ENCODE measurements at regions not wholly inside any gene's neighbourhood (a gene's known extent, or its start where the extent isn't known, plus 50 kb on each side); places are given as distances from the start of the nearest gene placed in this dataset.

GRCh38 chr1:108047085-108047484 is 82.1 kb upstream of the VAV3 start:
- no peak for FAIRE-seq
- H2BK20ac ChIP-seq (ENCODE audit: low read length), result no peak overlapping the region
- no peaks in the 10 kb centered on the region for H3K79me1 ChIP-seq (ENCODE audit: low read depth, low read length)
- no peak overlapping the region for H3K56ac ChIP-seq (replicated peaks; ENCODE audit: insufficient read length, low read depth, low read length)
- H4K5ac ChIP-seq (ENCODE audit: insufficient read length, low read depth, low read length), result no peak overlapping the region
- H2BK15ac ChIP-seq (ENCODE audit: low read length), result no peak overlapping the region
- no peak overlapping the region for H2BK12ac ChIP-seq (ENCODE audit: low read depth, low read length)
- no peaks in the 10 kb centered on the region; the same call in 1 of the 2 replicates for H3K23me2 ChIP-seq (ENCODE audit: low read depth, low read length)
- H3K14ac ChIP-seq (ENCODE audit: insufficient read length), result no peak overlapping the region
- no peak overlapping the region for H2AFZ ChIP-seq (ENCODE audit: low read length)
- no peak overlapping the region for H3K4me3 ChIP-seq (ENCODE audit: extremely low read depth in 1 of 4, insufficient read depth in 2 of 4, low read depth in 3 of 4, low read length in 4 of 4)
- H3K4me1 ChIP-seq (replicated peaks in 1 of 4; ENCODE audit: control insufficient read depth in 3 of 4, insufficient read depth in 4 of 4, low read length in 3 of 4), result peaks cover 2 to 18% (median 11%) of the 10 kb centered on the region in 4 experiments; a peak in 6 of 7 replicates
- no peak overlapping the region; the same call in 1 of the 2 replicates for H2AK5ac ChIP-seq (ENCODE audit: low read depth, low read length)
- DNase-seq (ENCODE audit: low read depth in 1 of 2, low spot score in 2 of 2), result no peak
- no peak overlapping the region for H3K4ac ChIP-seq (replicated peaks; ENCODE audit: insufficient read length, low read depth, low read length)
- ChIA-PET POLR2A (ENCODE audit: partially characterized antibody) (no interaction called here), CTCF (ENCODE audit: partially characterized antibody) (interaction anchor here (0.9 to 3.4 kb wide), 2 partner anchors 12 to 79 kb away, joined by 3 to 16 read pairs; no protein-coding TSS in a partner anchor)
- no peaks in the 10 kb centered on the region for H3K79me2 ChIP-seq (ENCODE audit: control insufficient read depth in 1 of 2, insufficient read depth in 2 of 2, low read length in 2 of 2)
- H2BK120ac ChIP-seq (replicated peaks; ENCODE audit: low read depth, low read length), result no peak overlapping the region
- H3K18ac ChIP-seq (ENCODE audit: extremely low read depth, low read length), result no peak overlapping the region
- no peak overlapping the region for H3K27ac ChIP-seq (ENCODE audit: low read depth, low read length)
- no peaks in the 10 kb centered on the region for H3K27me3 ChIP-seq (replicated peaks in 1 of 4; ENCODE audit: control insufficient read depth in 3 of 4, extremely low read depth in 1 of 4, insufficient read depth in 3 of 4, low read length in 3 of 4)
- H4K8ac ChIP-seq (ENCODE audit: extremely low read depth, insufficient read depth, low read length), result no peak overlapping the region
- H3K9me3 ChIP-seq (ENCODE audit: insufficient read depth in 2 of 2, low read depth in 1 of 2, low read length in 1 of 2), result 0 out of 4 replicates have a peak, but pooled peaks cover 0 to 3% of the 10 kb centered on the region in 2 experiments
- no peak overlapping the region for H2BK5ac ChIP-seq (ENCODE audit: low read depth, low read length)
- H3K9ac ChIP-seq (replicated peaks in 1 of 4; ENCODE audit: extremely low read depth in 1 of 4, low read depth in 3 of 4, low read length in 3 of 4), result no peak overlapping the region
- no peak overlapping the region for H4K91ac ChIP-seq (replicated peaks; ENCODE audit: insufficient read length, low read length)
- TF ChIP-seq CBX8 (IDR thresholded peaks at IDR 0.05; ENCODE audit: borderline replicate concordance, low read depth, low read length) (no peak), RAD21 (IDR thresholded peaks at IDR 0.05 in 1 of 2, conservative IDR thresholded peaks at IDR 0.05 in 1 of 2; ENCODE audit: low read depth in 2 of 2, low read length in 2 of 2) (no peak), POLR2AphosphoS5 (IDR thresholded peaks at IDR 0.05; ENCODE audit: low read depth, low read length) (no peak)
- H4K20me1 ChIP-seq (replicated peaks in 1 of 2; ENCODE audit: control insufficient read depth in 1 of 2, insufficient read depth in 2 of 2, low read length in 2 of 2), result no peaks in the 10 kb centered on the region
- 82% methylated on average over 5 of the region's 5 CpGs; no CpG with 5 or more reads in 1 of the 2 experiments for WGBS, 2 experiments (ENCODE audit: extremely low coverage in 1 of 2, insufficient coverage in 1 of 2, insufficient read length in 1 of 2, insufficient replicate concordance in 2 of 2, low coverage in 1 of 2, low lambda C conversion rate in 2 of 2, missing lambda C conversion rate in 1 of 2)
- H3K23ac ChIP-seq (ENCODE audit: insufficient read length), result no peak overlapping the region
- H3K4me2 ChIP-seq (ENCODE audit: insufficient read depth in 1 of 2, low read depth in 2 of 2, low read length in 2 of 2), result no peak overlapping the region
- H3K36me3 ChIP-seq (ENCODE audit: control insufficient read depth in 2 of 4, insufficient read depth in 4 of 4, low read length in 3 of 4), result no peaks in the 10 kb centered on the region
